ENCODE measurements at regions not wholly inside any gene's neighbourhood (a gene's known extent, or its start where the extent isn't known, plus 50 kb on each side); places are given as distances from the start of the nearest gene placed in this dataset.

DNA sequence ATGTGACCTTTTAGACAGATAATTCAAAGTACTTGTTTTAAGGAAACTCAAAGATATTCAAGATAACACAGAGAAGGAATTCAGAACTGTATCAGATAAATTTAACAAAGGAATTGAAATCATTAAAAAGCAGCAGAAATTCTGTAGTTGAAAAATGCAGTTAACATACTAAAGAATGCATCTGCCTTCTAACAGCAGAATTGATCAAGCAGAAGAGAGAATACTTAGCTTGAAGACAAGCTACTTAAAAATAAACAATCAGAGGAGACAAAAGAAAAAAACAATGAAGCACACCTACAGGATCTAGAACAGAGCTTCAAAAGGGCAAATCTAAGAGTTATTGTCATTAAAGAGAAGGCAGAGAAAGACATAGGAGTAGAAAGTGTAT, 123.0 kb upstream of the TET2 start:
- Mint-ChIP-seq H3K9me3 (peaks cover 5% of the 10 kb centered on the region; the same call in 2 of the 3 replicates), H3K27ac (no peak overlapping the region), H3K4me1 (no peaks in the 10 kb centered on the region), H3K36me3 (ENCODE audit: low read depth) (no peaks in the 10 kb centered on the region), H3K4me3 (no peak overlapping the region), H3K27me3 (ENCODE audit: insufficient read depth, low read depth, poor library complexity) (peaks cover 5% of the 10 kb centered on the region)
- no peak for DNase-seq (ENCODE audit: low spot score)
- H3K9me2 ChIP-seq (ENCODE audit: insufficient read depth), result 0 out of 2 replicates have a peak, but pooled peaks cover 7% of the 10 kb centered on the region
- H3K4me1 ChIP-seq (ENCODE audit: insufficient read depth), result no peaks in the 10 kb centered on the region
- H3K4me3 ChIP-seq, result no peak overlapping the region
- no peaks in the 10 kb centered on the region for H3K27me3 ChIP-seq (ENCODE audit: insufficient read depth)
- H3F3A ChIP-seq (replicated peaks; ENCODE audit: low read depth), result no peaks in the 10 kb centered on the region
- no peak overlapping the region for H3K27ac ChIP-seq (ENCODE audit: low read depth)
- ATAC-seq, result no peak
- peak overlapping the region; percentile 32; the same call in 1 of the 2 replicates for H2AFZ ChIP-seq
- H4K20me1 ChIP-seq (replicated peaks; ENCODE audit: insufficient read depth), result no peaks in the 10 kb centered on the region
- H3K4me2 ChIP-seq, result no peak overlapping the region
- TF ChIP-seq CREB1 (CRISPR knock-in tag; IDR thresholded peaks at IDR 0.05; ENCODE audit: low read depth) (no peak), ZNF114 (CRISPR knock-in tag; IDR thresholded peaks at IDR 0.05) (no peak), STAT1 (IDR thresholded peaks at IDR 0.05; ENCODE audit: unreplicated experiment) (no peak), JUNB (IDR thresholded peaks at IDR 0.05; ENCODE audit: unreplicated experiment) (no peak), EZH2phosphoT487 (IDR thresholded peaks at IDR 0.05; ENCODE audit: unreplicated experiment) (no peak), ZNF331 (CRISPR knock-in tag; IDR thresholded peaks at IDR 0.05; ENCODE audit: low read depth) (no peak), POLR2AphosphoS5 (IDR thresholded peaks at IDR 0.05; ENCODE audit: low read depth) (no peak), EZH2 (IDR thresholded peaks at IDR 0.05; ENCODE audit: low read depth, unreplicated experiment) (no peak), NANOG (IDR thresholded peaks at IDR 0.05; ENCODE audit: borderline replicate concordance) (no peak)
- TF ChIP-seq, protein P1, sequence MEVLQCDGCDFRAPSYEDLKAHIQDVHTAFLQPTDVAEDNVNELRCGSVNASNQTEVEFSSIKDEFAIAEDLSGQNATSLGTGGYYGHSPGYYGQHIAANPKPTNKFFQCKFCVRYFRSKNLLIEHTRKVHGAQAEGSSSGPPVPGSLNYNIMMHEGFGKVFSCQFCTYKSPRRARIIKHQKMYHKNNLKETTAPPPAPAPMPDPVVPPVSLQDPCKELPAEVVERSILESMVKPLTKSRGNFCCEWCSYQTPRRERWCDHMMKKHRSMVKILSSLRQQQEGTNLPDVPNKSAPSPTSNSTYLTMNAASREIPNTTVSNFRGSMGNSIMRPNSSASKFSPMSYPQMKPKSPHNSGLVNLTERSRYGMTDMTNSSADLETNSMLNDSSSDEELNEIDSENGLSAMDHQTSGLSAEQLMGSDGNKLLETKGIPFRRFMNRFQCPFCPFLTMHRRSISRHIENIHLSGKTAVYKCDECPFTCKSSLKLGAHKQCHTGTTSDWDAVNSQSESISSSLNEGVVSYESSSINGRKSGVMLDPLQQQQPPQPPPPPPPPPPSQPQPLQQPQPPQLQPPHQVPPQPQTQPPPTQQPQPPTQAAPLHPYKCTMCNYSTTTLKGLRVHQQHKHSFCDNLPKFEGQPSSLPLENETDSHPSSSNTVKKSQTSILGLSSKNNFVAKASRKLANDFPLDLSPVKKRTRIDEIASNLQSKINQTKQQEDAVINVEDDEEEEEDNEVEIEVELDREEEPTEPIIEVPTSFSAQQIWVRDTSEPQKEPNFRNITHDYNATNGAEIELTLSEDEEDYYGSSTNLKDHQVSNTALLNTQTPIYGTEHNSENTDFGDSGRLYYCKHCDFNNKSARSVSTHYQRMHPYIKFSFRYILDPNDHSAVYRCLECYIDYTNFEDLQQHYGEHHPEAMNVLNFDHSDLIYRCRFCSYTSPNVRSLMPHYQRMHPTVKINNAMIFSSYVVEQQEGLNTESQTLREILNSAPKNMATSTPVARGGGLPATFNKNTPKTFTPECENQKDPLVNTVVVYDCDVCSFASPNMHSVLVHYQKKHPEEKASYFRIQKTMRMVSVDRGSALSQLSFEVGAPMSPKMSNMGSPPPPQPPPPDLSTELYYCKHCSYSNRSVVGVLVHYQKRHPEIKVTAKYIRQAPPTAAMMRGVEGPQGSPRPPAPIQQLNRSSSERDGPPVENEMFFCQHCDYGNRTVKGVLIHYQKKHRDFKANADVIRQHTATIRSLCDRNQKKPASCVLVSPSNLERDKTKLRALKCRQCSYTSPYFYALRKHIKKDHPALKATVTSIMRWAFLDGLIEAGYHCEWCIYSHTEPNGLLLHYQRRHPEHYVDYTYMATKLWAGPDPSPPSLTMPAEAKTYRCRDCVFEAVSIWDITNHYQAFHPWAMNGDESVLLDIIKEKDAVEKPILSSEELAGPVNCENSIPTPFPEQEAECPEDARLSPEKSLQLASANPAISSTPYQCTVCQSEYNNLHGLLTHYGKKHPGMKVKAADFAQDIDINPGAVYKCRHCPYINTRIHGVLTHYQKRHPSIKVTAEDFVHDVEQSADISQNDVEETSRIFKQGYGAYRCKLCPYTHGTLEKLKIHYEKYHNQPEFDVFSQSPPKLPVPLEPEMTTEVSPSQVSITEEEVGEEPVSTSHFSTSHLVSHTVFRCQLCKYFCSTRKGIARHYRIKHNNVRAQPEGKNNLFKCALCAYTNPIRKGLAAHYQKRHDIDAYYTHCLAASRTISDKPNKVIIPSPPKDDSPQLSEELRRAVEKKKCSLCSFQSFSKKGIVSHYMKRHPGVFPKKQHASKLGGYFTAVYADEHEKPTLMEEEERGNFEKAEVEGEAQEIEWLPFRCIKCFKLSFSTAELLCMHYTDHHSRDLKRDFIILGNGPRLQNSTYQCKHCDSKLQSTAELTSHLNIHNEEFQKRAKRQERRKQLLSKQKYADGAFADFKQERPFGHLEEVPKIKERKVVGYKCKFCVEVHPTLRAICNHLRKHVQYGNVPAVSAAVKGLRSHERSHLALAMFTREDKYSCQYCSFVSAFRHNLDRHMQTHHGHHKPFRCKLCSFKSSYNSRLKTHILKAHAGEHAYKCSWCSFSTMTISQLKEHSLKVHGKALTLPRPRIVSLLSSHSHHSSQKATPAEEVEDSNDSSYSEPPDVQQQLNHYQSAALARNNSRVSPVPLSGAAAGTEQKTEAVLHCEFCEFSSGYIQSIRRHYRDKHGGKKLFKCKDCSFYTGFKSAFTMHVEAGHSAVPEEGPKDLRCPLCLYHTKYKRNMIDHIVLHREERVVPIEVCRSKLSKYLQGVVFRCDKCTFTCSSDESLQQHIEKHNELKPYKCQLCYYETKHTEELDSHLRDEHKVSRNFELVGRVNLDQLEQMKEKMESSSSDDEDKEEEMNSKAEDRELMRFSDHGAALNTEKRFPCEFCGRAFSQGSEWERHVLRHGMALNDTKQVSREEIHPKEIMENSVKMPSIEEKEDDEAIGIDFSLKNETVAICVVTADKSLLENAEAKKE (CRISPR knock-in tag; IDR thresholded peaks at IDR 0.05), result no peak
- TF ChIP-seq, protein P2, sequence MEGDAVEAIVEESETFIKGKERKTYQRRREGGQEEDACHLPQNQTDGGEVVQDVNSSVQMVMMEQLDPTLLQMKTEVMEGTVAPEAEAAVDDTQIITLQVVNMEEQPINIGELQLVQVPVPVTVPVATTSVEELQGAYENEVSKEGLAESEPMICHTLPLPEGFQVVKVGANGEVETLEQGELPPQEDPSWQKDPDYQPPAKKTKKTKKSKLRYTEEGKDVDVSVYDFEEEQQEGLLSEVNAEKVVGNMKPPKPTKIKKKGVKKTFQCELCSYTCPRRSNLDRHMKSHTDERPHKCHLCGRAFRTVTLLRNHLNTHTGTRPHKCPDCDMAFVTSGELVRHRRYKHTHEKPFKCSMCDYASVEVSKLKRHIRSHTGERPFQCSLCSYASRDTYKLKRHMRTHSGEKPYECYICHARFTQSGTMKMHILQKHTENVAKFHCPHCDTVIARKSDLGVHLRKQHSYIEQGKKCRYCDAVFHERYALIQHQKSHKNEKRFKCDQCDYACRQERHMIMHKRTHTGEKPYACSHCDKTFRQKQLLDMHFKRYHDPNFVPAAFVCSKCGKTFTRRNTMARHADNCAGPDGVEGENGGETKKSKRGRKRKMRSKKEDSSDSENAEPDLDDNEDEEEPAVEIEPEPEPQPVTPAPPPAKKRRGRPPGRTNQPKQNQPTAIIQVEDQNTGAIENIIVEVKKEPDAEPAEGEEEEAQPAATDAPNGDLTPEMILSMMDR (conservative IDR thresholded peaks at IDR 0.05; ENCODE audit: low read depth in 2 of 2), result no peak
- TF ChIP-seq, protein P3, sequence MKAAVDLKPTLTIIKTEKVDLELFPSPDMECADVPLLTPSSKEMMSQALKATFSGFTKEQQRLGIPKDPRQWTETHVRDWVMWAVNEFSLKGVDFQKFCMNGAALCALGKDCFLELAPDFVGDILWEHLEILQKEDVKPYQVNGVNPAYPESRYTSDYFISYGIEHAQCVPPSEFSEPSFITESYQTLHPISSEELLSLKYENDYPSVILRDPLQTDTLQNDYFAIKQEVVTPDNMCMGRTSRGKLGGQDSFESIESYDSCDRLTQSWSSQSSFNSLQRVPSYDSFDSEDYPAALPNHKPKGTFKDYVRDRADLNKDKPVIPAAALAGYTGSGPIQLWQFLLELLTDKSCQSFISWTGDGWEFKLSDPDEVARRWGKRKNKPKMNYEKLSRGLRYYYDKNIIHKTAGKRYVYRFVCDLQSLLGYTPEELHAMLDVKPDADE (IDR thresholded peaks at IDR 0.05), result no peak
- TF ChIP-seq, protein P4, sequence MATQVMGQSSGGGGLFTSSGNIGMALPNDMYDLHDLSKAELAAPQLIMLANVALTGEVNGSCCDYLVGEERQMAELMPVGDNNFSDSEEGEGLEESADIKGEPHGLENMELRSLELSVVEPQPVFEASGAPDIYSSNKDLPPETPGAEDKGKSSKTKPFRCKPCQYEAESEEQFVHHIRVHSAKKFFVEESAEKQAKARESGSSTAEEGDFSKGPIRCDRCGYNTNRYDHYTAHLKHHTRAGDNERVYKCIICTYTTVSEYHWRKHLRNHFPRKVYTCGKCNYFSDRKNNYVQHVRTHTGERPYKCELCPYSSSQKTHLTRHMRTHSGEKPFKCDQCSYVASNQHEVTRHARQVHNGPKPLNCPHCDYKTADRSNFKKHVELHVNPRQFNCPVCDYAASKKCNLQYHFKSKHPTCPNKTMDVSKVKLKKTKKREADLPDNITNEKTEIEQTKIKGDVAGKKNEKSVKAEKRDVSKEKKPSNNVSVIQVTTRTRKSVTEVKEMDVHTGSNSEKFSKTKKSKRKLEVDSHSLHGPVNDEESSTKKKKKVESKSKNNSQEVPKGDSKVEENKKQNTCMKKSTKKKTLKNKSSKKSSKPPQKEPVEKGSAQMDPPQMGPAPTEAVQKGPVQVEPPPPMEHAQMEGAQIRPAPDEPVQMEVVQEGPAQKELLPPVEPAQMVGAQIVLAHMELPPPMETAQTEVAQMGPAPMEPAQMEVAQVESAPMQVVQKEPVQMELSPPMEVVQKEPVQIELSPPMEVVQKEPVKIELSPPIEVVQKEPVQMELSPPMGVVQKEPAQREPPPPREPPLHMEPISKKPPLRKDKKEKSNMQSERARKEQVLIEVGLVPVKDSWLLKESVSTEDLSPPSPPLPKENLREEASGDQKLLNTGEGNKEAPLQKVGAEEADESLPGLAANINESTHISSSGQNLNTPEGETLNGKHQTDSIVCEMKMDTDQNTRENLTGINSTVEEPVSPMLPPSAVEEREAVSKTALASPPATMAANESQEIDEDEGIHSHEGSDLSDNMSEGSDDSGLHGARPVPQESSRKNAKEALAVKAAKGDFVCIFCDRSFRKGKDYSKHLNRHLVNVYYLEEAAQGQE (IDR thresholded peaks at IDR 0.05; ENCODE audit: unreplicated experiment), result no peak
- H3K79me2 ChIP-seq (replicated peaks; ENCODE audit: insufficient read depth), result no peaks in the 10 kb centered on the region
- no peaks in the 10 kb centered on the region for H3K36me3 ChIP-seq (ENCODE audit: insufficient read depth)
